NCI-H1436 treated with DMSO at 0.1 percent for 48 hours (cell line): ENCODE measurements at regions not wholly inside any gene's neighbourhood (a gene's known extent, or its start where the extent isn't known, plus 50 kb on each side); places are given as distances from the start of the nearest gene placed in this dataset.

ENCODE experiments used
- DNase-seq: peaks from one replicate; lab custom pipeline; 2025; lab: John Stamatoyannopoulos, UW

DNA sequence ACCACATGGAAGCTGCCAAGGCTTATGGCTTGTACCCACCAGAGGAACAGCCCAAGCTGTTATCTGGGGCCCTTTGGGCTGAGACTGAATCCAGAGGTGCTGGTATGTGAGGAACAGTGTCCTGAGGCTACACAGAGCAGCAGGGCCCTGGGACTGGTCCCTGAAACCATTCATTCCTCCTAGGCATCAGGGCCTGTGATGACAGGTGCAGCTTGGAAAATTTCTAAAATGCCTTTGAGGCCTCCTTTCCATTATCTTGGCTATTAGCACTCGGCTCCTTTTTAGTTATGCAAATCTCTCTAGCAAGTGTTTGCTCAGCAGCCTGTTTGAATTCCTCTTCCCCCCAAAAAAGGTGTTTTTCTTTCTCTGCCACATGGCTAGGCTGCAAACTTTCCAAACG lies 1151.7 kb upstream of the LRRN3 start:
- no peak for DNase-seq

DNA sequence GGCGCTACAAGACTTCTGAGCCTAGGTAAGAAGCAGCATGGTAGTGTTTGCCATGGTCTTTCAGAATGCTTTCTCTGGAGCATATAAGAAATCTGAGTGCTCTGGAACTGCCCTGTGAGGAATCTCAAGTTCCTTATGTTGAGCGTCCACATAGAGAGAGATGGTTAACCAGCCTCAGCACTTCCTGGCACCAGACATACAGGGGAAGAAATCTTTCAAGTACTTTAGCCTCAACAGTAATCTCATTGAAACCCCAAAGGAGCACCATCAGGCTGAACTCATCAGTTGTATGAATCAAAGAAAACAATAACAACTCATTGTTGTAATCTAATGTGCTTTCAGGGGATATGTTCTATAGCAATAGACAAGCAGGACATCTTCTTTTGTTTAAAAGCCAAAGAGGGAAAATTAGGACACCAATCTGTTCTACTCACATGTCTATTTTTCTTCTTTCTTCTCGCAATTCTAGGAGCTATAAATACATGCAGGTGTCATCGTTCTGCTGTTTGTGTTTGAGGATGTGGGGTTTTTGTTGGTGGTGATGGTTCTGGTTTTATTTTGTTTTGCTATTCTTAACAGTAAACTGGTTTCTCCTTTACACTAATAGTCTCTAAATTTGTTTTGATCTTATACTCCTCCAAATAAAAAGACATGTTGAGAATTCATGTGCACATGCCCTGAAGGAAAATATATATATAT lies 1145.0 kb upstream of the LRRN3 start:
- DNase-seq = no peak

DNA sequence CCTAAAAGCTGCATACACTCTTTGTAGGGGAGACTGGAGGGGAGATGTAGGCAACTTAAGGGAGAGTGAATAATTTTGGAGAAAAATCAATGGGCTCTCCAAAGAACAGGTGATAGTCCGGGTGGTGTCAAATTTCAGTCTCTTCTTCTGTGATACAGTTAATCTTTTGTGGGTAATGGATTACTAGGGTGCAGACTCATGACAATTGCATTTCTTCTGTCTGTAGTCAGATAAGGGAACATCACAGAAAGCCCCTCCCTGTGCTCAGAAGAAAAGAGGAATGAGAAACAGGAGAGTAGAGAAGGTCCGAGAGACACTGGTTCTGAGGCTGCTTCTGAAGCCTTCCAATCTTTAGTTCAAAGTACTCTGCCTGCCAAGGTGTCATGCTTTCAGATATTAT lies 1140.7 kb upstream of the LRRN3 start:
- DNase-seq = no peak

DNA sequence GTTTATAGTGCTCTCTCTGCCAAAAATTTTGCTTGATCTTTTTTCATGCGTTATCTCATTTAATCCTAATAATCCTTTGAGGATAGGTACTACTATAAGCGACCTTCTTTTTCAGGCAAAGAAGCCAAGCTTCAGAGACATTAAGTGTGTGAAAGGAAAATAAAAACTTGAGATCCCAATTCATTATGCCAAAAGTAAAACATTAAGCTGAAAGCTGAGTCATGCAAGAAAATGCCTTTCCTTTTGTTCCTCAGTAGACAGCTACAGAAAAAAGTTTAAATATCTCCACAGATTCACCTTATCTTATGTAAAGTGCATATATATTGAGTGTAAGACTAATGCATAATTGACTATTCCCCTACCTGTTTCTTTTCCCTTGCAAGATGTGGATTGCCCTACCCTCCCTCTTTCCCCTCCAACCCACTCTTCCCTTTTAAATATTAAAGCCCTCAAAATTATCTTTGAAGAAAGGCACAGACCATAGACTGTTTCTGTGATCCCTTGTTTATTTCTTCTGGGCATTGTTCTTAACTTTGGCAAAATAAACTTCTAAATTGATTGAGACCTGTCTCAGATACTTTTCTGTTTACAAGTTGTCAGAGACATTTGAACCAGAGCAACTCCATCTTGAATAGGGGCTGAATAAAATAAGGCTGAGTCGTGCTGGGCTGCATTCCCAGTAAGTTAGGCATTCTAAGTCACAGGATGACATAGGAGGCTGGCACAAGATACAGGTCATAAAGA lies 1139.9 kb upstream of the LRRN3 start:
- DNase-seq = no peak

DNA sequence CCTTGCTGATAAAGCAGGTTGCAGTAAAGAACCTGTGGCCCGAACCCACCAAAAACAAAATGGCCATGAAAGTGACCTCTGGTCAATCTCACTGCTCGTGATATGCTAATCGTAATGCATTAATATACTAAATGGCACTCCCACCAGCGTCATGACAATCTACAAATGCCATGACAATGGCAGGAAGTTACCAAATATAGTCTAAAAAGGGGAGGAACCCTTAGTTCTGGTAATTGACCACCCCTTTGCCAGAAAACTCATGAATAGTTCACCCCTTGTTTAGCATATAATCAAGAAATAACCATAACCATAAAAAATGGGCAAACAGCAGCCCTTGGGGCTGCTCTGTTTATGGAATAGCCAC lies 1139.4 kb upstream of the LRRN3 start:
- DNase-seq = no peak

DNA sequence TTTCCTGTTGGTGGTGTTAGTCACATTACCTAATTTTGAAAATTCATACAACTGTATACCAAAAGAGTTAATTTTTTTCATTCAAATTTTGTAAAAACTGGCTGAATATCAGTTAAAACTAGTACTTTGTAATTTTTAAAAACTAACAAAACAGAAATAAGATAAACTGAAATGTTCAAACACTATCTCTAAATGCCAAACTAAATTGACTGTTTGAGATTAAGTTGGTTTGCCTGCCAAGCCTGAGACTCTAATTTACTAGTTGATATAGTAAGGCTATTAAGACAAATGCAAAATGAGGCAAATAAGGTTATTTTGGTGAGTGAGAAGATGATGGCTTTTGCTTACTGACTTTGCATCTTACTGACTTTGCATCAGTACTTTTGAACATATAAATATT lies 1134.9 kb upstream of the LRRN3 start:
- DNase-seq = no peak

DNA sequence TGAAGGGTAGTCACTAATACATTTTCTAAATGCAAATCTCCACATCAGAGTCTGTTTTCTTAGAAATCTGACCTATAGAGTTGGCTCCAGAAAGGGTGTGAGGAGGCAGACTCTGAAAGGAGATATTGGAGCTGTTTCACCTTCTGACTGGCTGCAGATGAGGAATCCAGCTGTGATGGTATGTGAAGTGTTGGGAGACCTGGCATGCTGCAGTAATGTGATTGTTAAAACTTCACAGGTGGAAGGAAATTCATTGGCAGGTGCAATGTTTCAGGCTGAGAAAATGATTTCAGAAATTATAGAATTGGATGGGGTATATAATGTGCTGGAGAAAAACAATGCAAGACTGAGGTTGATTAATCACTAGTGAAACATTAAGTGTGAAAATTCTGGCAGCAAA lies 1134.0 kb upstream of the LRRN3 start:
- no peak for DNase-seq

DNA sequence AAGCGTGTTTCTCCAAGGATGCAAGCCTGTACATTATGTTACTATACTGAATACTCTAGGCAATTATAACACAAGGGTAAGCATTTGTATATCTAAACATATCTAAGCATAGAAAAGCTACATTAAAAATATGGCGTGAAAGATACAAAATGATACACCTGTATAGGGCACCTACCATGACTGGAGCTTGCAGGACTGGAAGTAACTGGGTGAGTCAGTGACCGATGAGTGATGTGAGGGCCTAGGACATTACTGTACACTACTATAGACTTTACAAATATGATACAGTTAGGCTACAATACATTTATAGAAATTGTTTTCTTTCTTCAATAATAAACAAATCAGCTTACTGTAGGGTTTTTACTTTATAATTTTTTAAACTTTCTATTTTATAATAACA lies 1127.2 kb upstream of the LRRN3 start:
- no peak for DNase-seq

DNA sequence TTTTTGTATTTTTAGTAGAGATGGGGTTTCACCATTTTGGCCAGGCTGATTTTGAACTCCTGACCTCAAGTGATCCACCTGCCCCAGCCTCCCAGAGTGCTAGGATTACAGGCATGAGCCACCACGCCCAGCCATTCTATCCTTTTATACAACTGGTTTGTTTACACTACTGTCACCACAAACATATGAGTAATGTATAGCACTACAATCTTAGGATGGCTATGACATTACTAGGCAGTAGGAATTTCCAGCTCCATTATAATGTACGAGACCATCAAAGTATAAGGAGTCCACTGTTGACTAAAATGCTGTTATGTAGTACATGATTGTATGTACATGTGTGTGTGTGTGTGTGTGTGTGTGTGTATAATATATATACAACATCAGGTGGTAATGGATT lies 1126.1 kb upstream of the LRRN3 start:
- no peak for DNase-seq

DNA sequence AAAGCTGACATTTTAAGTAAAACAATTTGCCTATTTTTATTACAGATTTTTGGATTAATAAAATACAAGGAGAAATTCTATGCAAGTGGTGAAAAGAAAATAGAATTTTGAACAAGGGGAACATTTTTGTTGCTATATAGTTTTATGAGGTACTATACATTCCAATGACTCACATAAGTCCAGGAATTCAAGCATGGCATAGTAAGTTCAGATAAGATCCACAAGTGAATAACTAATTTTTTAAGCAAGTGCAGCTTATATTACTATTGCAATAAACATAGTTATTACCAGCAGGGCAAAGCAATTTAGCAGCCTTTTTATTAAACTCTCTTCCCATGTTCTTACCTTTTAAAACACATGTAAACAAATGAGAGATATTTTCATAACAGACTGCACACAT lies 1123.5 kb upstream of the LRRN3 start:
- DNase-seq = no peak

DNA sequence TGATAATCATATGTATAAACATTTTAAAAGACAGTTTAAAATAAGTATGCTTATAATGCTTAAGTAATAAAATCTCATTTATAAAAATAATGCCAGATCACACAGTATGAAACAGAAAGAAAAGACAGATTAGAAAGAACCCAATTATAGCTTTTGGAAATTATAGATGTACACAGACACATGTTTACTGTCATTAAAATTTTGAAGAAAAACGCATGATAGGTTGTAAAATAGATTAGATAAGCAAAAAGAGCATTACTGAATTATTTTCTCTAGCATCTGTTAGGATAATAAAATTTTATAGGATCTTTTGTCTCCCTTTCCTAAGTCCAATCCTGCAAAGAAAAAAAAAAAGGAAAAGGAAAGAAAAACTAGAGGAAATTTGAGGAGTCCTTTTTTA lies 1107.3 kb upstream of the LRRN3 start:
- DNase-seq = no peak

DNA sequence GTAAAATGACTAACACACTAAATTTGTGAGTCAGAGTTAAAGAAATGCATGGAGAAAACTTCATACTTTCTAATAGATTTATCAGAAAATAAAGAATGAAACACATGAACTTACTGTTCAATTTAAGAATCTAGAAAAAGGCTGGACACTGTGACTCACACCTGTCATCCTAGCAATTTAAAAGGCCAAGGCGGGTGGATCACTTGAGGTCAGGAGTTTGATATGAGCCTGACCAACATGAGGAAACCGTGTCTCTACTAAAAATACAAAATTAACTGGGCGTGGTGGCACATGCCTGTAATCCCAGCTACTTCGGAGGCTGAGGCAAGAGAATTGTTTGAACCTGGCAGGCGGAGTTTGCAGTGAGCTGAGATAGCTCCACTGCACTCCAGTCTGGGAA lies 1106.2 kb upstream of the LRRN3 start:
- DNase-seq = no peak

DNA sequence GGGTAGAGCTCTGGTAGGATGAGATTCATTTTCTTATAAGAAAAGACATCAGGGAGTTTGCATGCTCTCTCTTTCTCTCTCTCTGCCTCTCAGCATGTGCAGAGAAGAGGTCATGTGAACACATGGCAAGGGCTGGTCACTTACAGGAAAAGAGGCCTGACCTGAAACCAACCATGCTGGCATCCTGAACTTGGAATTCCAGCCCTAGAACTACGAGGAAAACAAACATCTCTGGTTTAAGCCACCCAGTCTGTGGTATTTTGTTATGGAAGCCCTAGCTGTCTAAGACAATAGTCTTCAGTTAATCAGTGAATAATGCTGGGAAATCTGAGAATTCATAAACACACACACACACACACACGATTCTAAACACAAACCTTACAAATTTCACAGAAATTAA lies 1104.2 kb upstream of the LRRN3 start:
- no peak for DNase-seq

DNA sequence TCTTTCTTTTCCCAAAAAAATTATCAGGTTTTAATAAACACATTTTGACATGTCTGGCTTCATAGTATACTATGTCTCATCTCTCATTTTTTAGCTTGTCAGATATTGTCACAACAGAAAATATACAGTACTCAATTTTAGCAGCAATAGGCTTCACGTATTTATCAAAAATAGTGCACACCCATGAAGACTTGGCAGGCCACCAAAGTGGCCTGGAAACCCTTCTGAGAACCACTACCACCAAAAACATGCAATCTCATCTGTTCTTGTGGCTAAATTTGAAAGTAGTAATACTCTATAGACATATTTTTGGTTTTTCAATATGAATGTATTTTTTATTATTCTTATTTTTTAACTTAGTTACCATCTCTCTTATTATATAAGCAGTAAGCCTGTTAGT lies 1094.5 kb upstream of the LRRN3 start:
- DNase-seq = no peak

DNA sequence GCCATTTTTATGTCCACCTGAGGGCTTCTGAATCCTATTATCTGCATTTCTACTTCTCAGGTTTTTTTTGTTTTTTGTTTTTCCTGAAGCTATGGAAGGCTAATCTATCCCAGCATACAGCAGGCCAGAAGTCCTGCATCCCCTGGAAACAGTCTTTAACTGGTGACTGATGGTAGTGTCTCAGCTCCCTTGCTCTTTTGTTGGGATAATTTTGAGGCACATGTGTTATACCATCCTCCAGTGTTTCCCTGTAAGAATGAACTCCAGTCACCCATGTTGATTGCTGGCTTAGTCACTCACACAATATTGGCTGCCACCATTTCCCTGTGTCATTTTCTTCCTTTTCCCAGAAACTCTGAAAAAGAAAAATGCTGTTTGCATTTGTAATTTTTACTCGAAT lies 1094.0 kb upstream of the LRRN3 start:
- no peak for DNase-seq

DNA sequence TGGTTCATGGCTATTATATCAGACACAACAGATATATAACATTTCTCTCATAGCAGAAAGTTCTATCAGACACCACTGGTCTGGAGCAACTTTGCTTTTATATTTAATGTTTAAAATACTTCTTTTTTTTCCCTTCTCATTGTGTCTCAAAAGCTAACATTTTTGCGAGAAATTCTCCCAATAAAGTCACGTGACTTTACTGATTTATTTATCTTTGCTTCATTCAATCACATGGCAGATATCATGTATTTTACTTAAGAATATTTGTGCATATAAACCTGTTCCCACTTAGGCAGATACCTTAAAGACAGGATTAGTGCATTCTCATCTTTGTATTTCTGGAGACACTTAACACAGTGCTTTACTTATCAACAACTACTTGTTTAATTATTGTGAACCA lies 1093.1 kb upstream of the LRRN3 start:
- no peak for DNase-seq

DNA sequence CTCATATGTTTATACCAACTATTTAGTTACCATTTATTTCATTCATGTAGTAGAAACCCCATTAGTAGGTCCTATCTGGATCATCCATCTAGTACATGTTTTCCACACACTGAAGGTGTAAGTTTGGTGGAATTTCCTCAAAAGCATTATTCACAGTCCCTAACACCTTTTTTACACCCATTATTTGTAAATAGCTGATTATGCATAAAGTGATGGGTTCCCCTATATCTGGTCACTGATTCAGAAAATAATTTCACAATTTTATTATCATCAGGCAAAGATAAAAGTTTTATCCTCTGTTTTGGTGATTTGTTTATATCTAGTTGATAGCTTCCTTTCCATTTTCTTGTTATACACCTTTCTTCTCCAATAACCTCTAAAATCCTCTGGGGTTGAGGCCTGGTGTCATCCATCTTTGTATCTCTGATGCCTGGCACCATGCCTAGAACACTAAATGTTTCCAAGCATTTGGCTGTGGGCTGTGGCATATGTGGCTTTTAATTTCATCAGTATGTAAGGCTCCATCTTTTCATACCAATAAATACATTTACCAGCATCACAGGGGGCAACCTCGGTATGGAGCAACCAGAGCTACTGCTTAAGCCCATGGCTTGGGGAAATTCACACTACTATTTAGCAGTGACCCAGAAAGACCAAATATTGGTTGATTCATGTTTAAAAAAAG lies 1089.5 kb upstream of the LRRN3 start:
- no peak for DNase-seq

DNA sequence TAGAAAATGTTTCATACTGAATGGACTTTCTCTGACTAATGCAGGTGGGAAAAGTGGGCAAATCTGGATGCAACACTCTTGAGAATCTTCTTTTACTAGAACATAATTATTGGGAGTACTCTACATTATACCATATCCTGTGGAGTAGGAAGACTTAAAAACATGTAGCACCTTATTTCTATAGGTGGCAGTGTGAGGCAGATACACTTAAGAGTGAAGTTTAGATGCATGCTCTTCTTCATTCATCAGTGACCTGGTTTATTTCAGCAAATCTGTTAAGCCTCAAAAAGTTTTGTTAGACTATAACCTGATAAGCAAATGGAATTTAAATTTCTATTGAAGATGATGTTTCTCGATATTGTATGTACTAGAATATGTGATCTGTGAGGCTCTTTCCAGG lies 1087.1 kb upstream of the LRRN3 start:
- no peak for DNase-seq

DNA sequence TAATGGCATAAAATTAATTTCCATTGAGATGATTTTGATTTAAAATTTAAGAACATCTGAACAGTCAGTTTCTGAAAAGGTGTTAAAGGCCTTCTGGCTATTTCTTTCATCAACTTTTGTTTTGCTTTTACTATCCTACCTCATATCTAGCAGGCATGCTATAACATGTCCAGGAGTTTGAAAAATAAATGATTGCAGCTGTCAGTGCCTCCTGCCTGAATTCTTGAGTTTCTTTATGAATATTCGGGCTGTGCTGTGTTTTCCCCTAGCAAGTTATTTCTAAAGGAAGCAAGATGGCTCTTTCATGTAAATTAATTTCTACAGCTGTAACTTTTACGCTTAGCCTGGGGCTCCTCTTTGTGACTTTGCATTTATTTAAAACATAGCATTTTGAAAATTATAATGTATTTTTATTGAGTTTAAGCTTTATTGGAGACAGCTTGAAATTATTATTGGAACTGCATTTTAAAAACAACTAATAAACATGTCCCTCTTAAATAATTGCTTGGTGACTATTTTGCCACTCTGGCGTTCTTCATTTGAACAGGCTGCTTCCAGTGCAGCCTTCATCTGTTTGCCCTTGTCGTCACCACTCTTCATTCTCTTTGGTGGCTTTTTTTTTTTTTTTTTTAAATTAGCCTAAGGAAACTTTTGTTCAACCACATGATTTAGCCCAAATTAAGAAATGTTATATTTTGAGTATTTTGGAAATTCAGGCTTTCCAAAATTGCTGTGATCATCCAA lies 1083.4 kb upstream of the LRRN3 start:
- no peak for DNase-seq

DNA sequence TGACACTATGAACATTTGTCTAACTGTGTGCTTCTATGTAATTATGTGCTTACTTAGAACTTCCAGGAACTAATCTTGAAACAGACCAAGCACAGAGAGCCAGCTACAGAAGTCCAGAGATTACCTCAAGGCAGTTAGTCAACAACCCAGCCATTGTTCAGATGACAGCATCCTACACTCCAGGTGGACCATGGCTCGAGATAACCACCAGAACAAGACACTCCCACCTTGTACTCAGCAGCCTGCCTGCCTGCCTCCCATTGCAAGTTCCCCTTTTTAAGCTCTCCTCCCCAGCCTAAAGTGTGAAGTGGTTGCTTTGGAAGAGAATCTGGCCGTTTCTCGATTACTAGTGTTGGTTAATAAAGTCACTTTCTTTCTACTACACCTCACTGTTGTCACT lies 1080.6 kb upstream of the LRRN3 start:
- no peak for DNase-seq

DNA sequence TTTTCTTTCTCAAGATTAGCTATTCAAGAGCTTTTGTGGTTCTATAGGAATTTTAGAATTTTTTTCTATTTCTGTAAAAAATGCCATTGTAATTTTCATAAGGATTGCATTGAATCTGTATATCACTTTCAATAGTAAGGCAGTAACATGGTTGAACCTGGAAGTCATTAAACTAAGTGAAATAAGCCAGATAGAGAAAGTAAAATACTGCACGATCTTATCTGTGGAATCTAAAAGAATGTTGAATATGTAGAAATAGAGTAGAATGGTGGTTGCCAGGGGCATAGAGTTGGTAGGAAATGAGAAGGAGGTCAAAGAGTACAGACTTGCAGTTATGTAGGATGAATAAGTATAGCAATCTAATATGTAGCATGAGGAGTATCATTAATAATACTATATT lies 1073.5 kb upstream of the LRRN3 start:
- DNase-seq = no peak

DNA sequence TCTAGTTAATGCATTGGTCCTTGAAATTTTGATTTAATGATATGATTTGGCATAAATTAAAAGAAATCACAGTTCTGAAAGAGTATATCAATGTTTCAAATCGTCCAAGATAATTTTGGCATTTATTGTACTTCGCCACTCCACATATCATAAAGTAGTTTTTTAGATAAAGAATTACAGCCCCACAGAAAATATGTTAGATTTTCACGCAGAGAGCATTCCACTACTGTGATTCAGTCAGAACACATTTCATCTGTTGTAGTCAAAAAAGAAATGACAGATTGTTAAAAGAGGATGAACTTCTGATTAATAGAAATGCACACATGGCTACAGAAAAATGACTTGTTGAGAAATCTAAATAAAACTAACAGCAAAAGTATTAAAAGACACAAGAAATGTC lies 1063.5 kb upstream of the LRRN3 start:
- DNase-seq = no peak

DNA sequence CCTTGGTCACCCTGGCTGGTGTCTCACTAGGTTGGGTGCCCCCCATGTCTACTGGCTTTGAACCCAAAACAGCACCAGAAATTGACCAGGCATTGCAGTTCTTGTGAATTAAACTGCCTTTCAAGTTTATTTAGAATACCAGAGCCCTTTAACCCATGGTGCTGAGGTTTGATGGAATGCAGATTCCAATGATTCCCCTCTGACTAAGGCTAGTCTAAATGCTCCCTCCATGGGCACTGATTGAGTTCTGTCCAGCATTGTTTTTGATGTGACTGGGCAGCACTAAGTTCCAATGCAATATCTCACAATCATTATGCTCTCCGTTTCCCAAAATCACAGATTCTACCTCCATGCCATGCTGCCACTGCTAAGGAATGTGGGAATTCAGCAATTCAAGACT lies 1047.4 kb upstream of the LRRN3 start:
- DNase-seq = no peak
